Hematopoietic multipotent progenitor cell treated with erythropoietin and hydrocortisone succinate and interleukin-3 and kit ligand, for 8 days (in vitro differentiated cells): ENCODE measurements at regions not wholly inside any gene's neighbourhood (a gene's known extent, or its start where the extent isn't known, plus 50 kb on each side); places are given as distances from the start of the nearest gene placed in this dataset.
"Not testable (repeated sequence)": the region's sequence is repeated elsewhere in the genome, so short reads cannot be mapped to it uniquely, and the experiment has no call there.

Experiments used
- DNase-seq: peaks from one replicate; pipeline ENCODE4 v3.0.0-alpha.2; 2015

GRCh38 chr11:100409267-100409666 is 277.8 kb upstream of the ARHGAP42 start:
- DNase-seq: not testable (repeated sequence)

DNA sequence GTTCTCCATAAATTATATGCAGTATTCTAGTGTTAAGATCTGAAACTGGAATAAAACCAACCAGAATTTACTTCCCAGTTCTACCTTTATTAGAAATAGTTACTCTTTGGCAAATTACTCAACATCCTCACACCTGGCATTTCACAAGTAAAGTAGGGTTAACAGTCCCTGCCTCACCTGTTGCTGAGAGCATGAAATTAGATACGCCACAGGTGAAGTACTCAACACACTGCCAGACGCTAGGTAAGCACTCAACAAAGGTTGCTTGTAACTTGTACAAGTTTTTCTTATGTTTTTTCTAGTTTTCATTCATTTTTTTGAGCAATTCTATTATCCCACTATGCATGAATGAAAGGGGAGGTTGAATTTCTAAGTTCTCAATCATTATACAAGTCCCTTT is 267.6 kb upstream of the ARHGAP42 start:
- DNase-seq: no peak

DNA sequence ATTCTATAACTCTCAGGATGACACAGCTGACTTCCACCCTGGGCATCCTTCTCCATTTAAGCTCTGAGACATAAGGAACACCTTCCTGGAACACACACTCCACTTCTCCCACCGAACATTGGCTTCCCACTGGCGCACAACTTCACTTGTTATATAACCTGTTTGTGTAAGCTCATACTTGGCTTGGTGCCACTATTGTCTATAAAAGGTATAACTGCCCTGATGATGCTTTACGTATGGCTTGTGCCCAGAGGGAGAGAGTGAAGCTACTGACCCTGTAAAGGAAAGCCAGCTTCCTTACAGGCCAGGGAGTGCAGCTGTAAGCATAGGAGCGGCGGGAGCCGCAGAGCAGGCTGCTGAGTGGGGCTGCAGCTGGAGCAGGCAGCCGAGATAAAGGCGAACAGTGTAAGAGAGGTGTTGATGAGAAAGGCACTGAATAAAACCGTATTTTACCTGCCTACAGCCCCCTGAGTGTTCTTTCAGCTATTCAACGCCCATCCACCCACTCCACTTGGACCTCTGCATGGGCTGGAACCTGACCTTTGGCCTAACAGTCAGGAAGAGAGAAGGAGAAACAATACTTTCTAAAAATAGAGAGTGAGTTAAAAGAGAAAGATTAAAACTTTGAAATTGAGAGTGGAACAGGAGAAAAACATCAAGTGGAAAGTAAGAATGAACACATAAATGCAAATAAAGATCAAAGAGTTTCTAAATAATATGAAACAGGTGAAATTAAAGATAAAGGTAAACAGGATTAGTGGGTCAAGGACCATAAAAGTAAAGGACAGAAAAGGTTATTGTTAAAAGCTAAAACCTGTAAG is 252.1 kb upstream of the ARHGAP42 start:
- DNase-seq: no peak

GRCh38 chr11:100438376-100438775 is 248.7 kb upstream of the ARHGAP42 start:
- no peak for DNase-seq

DNA sequence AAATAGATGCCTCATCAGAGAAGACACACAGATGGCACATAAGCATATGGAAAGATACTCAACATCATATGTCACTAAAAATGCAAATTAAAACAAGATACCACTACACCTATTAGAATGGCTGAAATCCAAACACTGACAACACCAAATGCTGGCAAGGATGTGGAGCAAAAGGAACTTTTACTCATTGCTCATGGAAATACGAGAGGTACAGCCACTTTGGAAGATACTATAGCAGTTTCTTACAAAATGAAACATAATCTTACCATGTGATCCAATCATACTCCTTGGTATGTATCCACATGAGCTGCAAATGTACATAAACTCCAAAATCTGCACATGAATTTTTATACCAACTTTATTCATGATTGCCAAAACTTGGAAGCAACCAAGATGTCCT is 246.0 kb upstream of the ARHGAP42 start:
- no peak for DNase-seq

DNA sequence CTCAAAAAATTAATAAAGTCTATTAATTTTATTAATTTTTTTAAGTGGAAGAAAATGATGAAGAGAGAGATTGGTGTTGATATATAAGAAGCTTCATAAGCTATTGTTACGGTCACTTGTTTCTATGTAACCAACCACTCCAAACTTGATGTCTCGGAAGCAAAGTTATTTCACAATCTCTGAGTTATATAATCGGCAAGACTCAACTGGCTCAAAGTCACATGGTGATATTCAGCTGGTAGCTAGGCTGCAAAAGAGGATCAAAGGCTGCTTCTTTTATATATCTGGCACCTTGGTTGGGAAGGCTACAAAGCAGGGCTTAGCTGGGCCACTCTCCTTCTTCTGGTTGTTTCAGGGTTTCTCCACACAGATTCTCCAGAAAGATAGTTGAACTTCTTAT is 245.1 kb upstream of the ARHGAP42 start:
- no peak for DNase-seq

DNA sequence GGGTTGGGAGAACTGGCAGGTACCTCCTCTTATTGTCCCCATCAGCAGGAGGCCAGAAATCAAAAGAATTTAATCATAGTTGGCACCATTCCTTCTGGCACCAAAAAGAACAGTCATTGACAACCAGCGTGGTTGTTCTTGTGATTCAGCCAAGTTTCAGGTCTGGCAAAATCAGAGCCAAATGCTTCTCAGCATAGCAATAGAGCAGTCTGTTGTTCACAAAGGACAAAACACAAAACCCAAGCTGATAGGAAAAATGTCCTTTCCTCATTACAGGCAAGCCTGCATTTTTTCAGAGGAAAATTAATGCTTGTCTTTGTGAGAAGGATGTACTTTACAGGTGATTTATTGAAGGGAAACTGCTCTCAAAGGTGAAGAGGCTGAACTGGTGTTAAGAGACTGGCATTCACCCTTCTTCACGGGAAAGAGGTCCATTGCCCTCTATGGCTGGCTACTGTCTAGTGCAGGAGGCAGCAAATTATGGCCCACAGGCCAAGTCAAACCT is 241.8 kb upstream of the ARHGAP42 start:
- no peak for DNase-seq

GRCh38 chr11:100451801-100452460 is 235.2 kb upstream of the ARHGAP42 start:
- DNase-seq: not testable (repeated sequence)

DNA sequence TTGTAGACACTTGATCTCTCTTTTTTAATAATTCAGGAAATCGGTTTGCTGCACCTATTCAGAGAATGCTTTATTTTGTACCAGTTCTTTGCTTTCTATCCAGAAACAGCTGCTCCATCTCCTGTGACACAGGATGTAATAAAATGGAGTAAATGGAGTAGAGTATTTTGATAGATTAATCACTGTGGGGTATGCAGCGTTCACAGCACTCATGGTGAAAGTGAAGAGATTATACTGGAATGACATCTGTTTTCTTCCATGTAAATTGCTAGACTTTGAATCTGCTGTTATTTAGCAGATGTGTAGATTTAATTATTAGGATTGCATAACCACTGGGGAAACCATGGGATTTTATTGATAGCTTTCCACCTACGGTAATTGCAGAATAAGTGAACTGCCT is 227.3 kb upstream of the ARHGAP42 start:
- no peak for DNase-seq

- no peak for DNase-seq
These were observed 226.7 kb upstream of the ARHGAP42 start for GRCh38 chr11:100460426-100460825.

DNA sequence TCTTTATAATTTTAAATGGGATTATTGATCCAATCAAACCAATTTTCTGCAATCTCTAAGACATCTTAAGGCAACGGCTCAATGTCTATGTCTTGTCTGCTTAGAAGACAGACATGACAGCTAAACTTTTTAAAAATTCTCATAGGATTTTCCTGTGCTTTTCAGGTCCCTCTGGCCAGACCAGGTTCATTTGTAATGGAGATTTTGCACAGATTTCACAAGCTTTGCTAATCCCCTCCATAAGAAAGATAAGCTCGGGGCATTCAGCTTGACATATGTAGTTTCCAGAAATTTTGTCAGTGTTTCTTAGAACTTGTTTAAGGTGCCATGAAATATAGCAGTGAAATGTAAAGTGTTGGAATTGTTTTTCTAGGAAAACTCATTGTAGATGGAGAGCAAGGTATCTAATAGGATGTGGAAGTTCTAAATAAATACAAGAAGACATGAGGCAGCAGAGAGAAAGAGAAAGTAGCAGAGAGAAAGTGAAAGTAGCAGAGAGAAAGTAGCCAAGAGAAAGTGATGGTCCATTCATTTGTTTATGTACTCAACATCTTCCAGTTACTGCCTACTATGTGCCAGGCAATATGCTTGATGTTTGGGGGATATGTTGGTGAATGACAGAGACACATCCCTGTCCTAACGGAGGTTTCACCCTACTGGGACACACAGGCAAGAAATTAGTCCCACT is 219.1 kb upstream of the ARHGAP42 start:
- DNase-seq: no peak

DNA sequence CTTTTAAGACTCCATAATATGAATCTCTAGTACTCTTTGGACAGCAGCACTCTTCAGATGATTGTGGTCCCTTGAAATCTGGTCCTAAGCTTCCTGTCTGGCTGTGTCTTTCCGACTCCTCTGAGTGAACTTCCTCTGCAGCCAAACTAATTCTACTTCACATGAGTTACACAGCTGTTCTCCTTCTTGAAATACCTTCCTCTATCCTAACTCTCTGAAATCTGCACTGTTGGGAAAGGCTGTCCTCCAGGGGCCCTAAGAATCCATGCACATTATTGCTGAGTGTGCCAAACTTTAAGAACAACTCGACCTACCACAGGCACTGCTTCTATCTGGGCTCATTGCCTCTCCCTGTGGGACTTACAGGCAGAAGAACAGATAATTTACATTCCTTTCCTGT is 217.3 kb upstream of the ARHGAP42 start:
- DNase-seq: no peak

DNA sequence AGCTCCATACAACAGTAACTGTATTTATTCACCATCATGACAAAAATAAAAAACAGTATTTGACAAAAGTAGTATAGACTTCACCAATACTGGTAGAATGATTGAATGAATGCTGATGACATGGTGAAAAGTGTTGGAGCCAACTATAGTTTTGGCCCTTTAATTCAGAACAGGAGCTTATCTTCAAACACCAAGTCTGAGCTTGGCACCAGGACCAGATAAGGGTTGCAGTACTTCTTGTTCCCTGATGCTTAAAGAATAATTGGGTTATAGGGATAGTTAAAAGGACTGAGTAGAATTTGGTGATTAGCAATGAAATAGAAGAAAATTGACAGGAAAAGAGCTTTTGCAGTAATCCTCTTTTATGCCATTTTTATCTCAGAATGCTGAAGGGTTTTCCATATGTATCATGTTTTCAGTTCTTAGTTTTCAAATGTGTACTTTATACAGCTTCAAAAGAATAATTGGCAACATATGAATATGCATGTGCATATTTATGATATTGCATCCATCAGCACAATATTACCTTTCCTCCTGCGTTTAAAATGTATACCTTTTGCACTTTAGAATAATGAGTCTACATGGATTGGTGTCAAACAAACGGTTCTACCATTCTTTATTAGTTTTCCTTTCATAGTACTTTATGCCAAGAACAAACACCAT is 214.2 kb upstream of the ARHGAP42 start:
- no peak for DNase-seq

GRCh38 chr11:100473390-100473740 is 213.7 kb upstream of the ARHGAP42 start:
- no peak for DNase-seq

- no peak for DNase-seq
These were observed 202.1 kb upstream of the ARHGAP42 start for GRCh38 chr11:100484948-100485347.

GRCh38 chr11:100498780-100499179 is 188.3 kb upstream of the ARHGAP42 start:
- no peak for DNase-seq

- no peak for DNase-seq
These were observed 185.6 kb upstream of the ARHGAP42 start for GRCh38 chr11:100501450-100501849.

GRCh38 chr11:100512475-100512874 is 174.6 kb upstream of the ARHGAP42 start:
- DNase-seq: no peak

- DNase-seq: no peak
These were observed 172.0 kb upstream of the ARHGAP42 start for GRCh38 chr11:100515087-100515486.

DNA sequence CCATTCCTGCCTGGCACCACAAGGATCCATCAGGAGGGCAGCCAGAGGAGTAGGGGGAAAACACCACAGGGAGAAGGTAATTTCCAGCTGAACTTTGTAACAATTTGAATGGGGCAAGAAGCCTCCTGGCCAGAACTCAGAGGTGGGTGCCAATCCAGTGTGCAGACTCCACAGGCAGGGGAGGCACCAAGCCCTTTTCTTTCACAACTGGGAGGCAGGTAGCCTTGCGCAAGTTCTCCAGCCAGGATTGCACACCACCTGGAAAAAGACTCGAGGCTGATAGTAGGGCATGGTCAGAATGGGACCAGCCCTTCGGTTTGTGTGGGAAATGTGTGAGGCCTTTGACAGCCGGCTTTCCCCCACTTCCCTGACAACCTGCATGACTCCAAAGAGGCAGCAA is 161.9 kb upstream of the ARHGAP42 start:
- DNase-seq: no peak

- no peak for DNase-seq
These were observed 161.5 kb upstream of the ARHGAP42 start for GRCh38 chr11:100525635-100526034.

DNA sequence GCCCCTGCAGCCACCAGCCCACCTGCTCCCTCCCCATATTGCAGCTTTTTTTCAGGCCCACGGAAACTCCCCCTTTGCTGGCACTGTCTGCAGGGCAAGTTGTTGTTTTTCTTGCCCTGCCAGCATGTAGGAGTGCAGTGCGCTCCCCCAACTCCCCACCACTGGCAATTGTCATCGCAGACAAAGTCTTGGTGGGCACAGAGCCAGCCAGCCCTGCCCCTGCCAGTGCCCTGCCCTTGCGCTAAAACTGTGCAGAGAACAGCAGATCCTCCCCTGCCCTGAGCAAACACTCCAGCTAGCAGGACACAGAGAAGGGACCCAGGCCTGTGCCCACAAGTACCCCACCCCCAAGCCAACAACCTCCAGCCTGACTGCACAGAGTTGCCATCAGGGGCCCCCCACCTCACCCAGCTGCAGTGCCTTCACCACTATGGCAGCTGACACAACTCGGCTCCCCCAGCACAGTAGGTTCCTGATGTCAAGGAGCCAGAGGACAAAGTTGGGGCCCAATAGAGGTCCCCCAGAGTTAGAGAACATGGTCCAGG is 158.1 kb upstream of the ARHGAP42 start:
- DNase-seq: no peak

DNA sequence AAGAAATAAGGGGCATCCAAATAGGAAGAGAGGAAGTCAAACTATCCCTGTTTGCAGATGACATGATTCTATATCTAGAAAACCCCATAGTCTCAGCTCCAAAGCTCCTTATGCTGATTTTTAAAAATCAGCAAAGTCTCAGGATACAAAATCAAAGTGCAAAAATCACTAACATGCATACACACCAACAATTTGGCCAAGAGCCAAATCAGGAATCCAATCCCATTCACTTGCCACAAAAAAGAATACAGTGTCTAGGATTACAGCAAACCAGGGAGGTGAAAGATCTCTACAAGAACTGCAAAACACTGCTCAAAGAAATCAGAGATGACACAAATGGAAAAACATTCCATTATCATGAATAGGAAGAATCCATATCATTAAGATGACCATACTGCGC is 155.8 kb upstream of the ARHGAP42 start:
- not testable (repeated sequence) for DNase-seq
